Skin epidermis (tissue), 12 donors: ENCODE measurements at regions not wholly inside any gene's neighbourhood (a gene's known extent, or its start where the extent isn't known, plus 50 kb on each side); places are given as distances from the start of the nearest gene placed in this dataset.

Experiments
- H3K27ac ChIP-seq, 21 experiments: fragments of 200-600 bp; sonication (generic) in 11 of 21; one replicate each; pipeline ENCODE4 v1.5.0; 2020; ENCODE audit warnings: mild to moderate bottlenecking in 3 of 21, inconsistent platforms in 2 of 21, moderate library complexity in 2 of 21
- H3K4me3 ChIP-seq, 7 experiments: fragments of 200-600 bp; sonication (generic) in 2 of 7; one replicate each; pipeline ENCODE4 v1.5.0; 2020; ENCODE audit warnings: inconsistent platforms in 2 of 7, mild to moderate bottlenecking in 2 of 7, moderate library complexity in 1 of 7

DNA sequence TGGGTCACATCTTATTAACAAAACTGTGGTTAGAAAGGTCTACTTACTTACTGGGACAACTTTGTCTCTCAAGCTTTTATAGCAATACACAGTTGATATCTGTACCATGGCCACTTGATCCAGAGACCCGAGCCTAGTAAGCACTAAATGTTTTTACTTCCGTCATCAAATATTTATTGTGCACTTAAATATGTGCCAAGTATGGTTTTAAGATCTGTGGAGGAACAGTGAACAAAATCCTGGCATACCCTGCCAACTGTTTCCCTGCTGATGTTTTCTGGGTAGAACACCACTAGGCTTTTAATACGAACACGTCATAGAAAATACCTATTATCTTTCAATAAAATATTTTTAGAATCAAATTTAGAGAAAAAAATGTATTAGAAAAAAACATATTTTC, 574.8 kb downstream of the HACE1 start:
- Histone ChIP-seq H3K4me3 (no peak overlapping the region), H3K27ac (no peak overlapping the region)

DNA sequence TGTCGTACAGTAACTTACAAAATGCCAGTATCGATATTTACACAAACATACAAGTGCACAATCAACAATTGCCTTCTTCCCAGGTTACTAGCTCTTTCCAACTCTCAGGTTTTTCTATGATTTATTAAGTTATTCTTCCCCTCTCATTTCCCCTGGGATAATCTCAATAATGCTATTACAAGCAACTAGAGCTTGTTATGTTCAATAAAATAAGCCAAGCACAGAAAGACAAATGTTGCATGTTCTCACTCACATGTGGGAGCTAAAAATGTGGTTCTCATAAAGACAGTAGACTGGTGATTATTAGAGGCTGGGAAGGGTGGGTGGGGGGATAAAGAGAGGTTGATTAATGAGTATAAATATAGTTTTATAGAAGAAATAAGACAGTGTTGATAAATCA, 577.1 kb downstream of the HACE1 start:
- no peak overlapping the region for H3K4me3 ChIP-seq
- H3K27ac ChIP-seq, result no peak overlapping the region

DNA sequence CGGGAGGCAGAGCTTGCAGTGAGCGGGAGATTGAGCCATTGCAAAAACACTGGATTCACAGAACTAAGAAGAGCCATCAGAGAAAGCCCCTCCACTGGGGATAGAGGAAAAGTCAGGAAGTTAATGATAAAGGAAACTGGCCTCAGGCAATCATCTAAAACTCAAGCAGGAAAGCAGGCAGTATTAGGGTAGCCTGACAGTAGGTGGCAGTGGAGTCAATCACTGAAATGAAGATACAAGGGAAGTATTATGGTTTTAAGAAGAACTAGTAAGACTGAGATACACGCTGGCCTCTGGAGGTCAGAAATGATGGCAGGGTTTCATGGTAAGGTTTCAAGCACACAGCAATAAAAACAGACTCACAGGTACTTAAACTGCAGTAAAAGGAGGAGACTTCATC, 578.3 kb downstream of the HACE1 start:
- Histone ChIP-seq H3K4me3 (no peak overlapping the region), H3K27ac (no peak overlapping the region)

DNA sequence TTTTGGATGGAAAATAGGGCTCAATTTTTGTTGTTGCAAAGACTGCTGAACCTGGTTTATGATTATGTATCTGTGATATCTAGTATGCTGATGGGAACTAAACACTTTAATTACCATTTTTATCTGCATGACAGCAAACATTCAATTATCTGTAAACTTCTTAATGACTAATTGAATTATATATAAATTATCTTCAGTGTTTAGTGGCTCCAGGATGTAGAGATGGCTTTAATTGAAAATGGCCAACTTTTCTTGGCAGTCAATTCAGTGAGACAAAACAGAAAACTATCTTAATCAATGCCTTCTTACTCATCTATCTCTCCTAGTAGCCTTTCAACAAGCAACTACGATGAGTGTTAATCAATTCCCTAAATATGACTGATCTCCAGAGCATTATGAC, 591.3 kb downstream of the HACE1 start:
- Histone ChIP-seq H3K4me3 (no peak overlapping the region), H3K27ac (no peak overlapping the region)

DNA sequence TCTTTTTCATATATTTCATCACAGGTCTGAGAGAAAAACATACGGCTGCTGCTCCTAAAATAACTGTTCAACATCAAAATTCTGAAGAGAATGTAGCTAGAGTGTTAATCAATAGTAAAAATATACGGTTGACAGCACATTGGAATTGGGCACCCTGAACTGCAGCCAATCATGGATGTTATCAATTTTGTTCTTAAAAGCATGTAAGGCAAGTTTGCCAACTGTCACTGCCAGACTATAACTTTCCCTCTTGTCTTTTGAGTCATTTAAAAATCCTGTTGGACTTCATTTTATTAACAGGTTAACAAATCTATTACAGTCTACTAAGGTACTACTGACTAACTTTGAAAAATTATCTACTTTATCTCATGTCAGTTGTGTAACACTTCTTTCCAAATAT, 592.8 kb downstream of the HACE1 start:
- Histone ChIP-seq H3K4me3 (no peak overlapping the region), H3K27ac (no peak overlapping the region)

DNA sequence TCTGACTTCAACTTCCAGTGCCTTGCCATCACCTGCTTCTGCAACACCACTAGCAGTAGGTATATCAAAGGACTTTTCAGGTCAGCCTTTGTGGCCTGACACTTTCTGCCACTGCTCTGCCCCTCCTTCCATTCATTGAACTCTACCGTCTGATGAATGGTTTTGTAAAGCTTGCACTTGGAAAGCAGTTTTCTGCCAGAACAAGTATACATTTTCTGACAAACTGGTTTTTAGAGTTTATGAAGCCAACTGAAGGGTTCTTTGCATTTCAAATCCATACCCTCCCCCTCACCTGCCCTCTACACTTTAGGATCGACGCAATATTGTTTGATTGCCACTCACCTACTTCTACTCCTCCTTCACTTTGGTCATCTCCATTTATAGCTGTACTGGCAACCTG, 603.1 kb downstream of the HACE1 start:
- H3K4me3 ChIP-seq, result no peak overlapping the region
- no peak overlapping the region for H3K27ac ChIP-seq

DNA sequence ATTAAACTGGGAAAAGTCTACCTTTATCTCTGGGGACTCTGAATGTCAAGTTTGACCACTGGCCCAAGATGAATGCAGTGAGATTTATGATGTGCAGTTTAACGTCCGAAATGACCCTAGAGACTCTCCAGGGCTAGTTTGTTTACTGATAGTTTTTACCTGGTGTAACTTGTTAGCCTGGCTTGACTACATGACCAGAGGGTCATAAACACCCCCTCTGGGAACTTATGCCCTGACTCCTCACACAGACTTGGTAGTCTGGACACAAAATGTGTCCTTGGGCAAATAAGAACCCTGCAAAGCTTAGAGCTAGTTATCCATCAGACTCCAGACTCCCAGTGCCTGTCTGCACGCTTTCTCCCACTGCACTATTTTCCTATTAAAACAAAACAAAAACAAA, 606.5 kb downstream of the HACE1 start:
- Histone ChIP-seq H3K27ac (no peak overlapping the region), H3K4me3 (no peak overlapping the region)

DNA sequence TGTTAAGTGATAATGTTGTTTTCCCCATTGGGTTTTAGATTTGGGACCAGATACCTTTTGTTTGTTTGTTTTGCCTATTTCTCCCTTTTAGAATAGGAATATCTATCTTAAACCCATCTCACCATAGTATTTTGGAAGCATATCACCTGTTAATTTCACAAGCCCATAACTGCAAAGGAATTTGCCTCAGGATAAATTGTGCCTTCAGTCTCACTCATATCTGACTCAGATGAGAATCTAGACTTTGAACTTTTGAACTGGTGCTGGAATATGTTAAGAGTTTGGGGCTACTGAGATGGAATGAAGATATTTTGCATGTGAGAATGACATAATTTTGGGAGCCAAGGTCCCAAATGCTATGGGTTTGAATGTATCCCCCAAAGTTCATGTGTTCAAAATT, 607.4 kb downstream of the HACE1 start:
- no peak overlapping the region for H3K27ac ChIP-seq

DNA sequence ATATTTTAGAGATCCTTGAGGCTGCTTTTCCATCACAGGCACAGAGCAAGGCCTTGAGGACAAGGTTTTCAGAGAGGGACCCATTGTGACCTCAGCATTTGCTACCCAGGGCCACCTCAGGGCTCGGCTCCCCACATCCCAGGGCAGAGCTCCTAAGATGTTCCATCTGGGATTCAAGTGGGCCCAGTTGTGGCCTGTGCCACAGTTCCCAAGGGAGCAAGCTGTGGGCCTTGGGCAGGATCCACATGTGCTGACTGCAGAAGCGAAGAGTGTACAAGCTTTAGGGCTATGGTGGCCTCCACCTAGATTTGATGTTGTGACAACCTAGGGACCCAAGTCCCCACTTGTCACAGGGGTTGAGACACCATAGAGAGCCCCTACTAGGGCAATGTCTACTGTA, 608.1 kb downstream of the HACE1 start:
- Histone ChIP-seq H3K4me3 (no peak overlapping the region), H3K27ac (no peak overlapping the region)

More for the DNA sequence above, 607.4 kb downstream of the HACE1 start:
- no peak overlapping the region for H3K4me3 ChIP-seq

DNA sequence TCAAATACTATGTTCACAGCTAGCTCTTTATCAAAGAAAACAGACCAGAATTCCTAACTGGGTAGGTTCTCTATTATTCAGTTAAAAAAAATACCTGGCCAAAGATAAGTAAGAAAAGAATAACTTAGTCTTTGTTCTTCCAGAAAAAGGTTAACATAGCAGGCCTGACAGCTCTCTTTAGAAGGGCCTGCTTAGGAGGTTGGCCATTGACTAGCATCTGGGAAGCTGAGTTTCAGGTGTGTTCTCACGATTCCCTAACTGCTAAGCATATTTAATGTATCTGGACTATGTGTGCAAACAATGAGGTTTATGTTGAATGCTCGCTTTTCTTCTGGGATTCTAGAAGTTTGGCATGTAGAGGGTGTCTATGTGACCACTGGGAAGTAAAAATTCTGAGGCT, 618.9 kb downstream of the HACE1 start:
- Histone ChIP-seq H3K27ac (no peak overlapping the region), H3K4me3 (no peak overlapping the region)

DNA sequence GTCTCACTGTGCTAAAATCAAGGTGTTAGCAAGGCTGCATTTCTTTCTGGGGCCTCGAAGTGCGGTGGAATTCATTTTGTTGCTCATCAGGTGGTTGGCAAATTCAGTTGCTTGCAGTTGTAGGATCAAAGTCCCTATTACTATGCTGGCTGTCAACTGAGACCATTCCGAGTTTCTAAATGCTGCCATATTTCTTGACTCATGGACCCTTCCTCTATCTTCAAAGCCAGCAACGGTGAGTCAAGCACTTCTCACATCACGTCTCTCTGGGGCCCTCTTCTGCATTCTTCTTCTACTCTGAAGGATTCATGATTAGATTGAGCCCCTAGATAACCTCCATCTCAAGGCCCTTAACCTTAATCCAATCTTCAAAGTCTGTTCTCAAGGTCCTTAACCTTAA, 619.7 kb downstream of the HACE1 start:
- H3K27ac ChIP-seq, result no peak overlapping the region

DNA sequence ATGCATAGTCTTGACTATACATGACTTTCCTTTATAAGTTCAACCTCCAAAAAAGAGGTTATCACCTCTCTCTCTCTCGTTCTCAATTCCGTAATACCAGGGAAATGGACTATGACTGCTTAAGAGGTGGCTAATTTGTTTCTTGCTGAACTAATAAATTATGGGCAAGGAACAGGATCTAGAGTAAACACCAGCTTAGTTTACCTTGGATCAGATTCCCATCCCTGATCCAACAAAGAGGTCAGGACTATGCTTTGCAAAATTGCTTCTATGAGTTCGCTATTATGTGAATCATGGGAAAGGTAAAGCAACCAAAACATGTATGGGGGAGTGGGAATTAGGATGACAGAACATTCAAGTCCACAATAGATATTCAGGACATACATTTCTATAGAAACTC, 630.7 kb downstream of the HACE1 start:
- Histone ChIP-seq H3K27ac (no peak overlapping the region), H3K4me3 (no peak overlapping the region)

More for the DNA sequence above, 619.7 kb downstream of the HACE1 start:
- no peak overlapping the region for H3K4me3 ChIP-seq

DNA sequence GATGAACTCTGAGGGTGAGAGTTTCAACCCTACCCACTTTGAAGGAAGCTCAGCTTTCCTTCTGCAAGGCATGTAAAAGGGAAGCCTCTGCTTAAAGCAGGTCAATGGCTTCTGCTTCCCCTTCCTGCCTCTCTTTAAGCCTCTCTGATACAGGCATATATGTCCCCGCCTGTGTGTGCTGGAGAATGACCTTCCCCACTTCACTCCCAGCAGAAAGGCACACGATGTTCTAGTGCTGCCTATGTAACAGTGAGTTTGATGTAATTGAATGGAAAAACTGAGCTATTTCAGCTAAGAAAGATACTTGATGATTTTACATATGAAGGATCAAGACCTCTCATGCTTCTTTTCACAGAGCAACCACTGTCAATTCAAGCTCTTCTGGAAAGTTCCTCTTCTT, 632.2 kb downstream of the HACE1 start:
- Histone ChIP-seq H3K27ac (no peak overlapping the region), H3K4me3 (no peak overlapping the region)

DNA sequence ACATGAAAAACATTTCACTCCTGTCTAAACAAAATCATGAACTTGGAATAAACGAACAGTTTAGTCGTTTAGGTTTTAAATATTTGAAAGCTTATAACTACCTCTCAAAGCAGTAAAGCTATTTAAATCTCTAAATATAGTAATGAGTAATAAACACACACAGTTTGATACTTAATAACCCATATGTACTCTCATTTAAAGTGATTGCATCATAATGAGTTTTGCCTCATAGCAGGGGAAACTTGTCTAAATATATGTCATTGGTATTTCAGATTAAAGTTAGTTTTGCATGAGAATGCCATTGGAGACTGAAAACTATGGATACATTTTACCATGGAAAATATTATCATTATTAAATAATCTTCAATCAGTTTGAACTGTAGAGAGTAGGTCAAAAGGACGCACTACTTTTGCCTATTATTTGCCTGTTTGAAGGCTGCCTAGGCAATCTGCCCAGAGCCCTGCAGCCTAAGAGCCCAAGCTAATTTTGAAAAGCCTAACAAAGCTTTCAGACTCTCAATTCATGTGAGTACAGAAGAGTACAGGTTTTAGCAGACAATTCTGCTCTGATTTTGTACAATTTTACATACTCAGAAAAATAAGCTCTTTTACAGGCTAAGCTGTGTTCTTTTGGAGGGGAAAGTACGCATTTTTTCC, 632.8 kb downstream of the HACE1 start:
- Histone ChIP-seq H3K4me3 (no peak overlapping the region), H3K27ac (no peak overlapping the region)

DNA sequence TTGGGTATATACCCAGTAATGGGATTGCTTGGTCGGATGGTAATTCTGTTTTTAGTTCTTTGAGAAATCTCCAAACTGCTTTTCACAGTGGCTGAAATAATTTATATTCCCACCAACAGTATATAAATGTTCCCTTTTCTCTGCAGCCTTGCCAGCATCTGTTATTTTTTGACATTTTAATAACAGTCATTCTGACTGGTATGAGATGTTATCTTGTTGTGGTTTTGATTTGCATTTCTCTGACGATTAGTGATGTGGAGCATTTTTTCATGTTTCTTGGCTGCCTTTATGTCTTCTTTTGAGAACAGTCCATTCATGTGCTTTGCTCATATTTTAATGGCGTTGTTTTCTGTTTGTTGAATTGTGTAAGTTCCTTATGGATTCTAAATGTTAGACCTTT, 641.6 kb downstream of the HACE1 start:
- Histone ChIP-seq H3K4me3 (no peak overlapping the region), H3K27ac (no peak overlapping the region)

DNA sequence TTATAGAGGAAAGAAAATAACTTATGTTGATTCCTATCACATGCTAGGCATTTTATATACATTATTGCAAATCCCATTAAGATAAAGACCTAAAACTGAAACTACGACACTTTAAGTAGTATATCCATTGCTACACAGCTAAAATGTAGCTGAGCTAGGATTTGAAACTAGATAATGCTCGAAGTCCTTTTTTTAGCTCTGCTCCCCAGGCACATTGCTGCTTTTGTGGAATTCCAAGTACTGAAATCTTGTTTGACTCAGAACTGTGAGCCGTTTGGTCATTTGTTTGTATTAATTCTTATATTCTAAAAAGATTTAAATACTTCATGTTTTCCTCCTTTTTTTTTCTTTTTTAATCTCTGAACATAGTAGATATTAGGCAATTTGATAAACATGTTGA, 644.8 kb downstream of the HACE1 start:
- Histone ChIP-seq H3K4me3 (no peak overlapping the region), H3K27ac (no peak overlapping the region)

DNA sequence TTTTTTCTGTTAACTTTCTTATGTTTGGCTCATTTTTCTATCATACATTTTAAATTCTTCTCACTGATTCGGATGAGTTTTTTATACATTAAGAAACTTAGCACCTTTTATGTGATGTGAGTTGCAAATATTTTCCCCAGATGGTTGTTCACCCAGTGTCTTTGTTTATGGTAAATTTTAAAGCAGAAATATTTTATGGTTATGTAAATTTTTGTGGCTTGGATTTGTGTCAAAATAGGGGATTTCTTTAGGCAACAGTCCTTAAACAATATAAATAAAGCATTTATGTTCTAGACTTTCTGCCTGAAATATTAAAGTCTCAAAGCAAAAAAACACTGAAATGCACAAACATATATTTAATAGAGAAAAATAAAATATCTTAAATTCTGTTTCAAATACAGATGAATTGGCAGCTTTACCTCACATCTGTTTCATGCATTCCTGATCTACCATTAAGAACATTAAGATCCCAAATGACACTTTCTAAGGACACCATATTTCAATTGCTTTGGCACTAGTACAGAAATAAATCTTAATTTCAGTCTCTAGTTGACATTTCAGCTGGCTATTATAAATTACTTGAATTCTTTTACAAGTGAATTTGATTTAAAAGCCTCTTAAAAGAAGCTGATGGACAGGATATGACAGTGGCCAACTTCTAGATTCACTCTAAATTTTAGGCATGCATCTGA, 646.6 kb downstream of the HACE1 start:
- Histone ChIP-seq H3K27ac (no peak overlapping the region), H3K4me3 (no peak overlapping the region)

DNA sequence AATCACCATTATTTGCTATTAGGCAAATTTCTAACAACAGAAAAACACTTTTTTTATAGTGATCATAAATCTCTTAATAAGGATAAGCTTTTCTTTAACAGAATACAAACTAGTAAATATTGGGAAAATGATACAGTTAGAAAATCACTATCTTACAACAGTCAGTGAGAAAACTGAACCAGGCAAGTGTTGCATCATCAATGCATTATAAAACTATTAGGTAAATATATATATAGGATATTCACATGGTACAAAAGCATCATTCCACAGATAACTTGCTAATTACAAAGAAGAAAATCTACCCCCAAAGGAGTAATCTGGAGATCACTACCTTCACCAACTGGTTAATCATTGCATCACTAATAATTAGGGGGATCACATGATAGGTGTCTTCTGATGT, 652.1 kb downstream of the HACE1 start:
- H3K4me3 ChIP-seq, result no peak overlapping the region

DNA sequence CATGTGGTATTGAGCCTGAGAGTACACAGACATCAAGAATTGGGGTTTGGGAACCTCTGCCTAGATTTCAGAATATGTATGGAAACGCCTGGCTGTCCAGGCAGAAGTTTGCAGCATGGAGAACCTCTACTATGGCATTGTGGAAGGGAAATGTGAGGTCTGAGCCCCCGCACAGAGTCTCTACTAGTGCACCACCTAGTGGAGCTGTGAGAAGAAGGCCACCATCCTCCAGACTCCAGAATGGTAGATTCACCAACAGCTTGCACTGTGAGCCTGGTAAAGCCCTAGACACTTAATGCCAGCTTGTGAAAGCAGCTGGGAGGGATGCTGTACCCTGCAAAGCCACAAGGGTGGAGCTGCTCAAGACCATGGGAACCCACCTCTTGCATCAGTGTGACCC, 658.2 kb downstream of the HACE1 start:
- Histone ChIP-seq H3K27ac (no peak overlapping the region), H3K4me3 (no peak overlapping the region)

More for the DNA sequence above, 652.1 kb downstream of the HACE1 start:
- no peak overlapping the region for H3K27ac ChIP-seq

DNA sequence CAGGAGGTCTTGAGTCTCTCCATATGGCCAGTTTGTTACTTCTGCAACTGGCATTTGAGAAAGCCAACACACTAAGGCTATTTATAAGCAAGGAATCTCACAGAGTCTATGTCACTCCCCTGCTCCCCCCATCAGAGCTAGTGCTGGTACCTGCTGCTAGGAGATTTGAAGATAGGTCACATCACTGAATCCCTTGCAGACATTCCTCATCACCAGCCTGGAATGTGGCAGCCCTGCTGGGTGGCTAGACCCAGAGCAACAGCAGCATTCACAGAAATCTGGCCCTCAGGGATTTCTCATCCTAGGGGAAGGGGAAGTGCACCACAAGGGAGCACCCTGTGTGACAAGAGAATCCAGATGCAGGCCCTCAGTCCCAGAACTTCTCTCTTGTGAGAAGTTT, 672.1 kb downstream of the HACE1 start:
- no peak overlapping the region for H3K4me3 ChIP-seq
- H3K27ac ChIP-seq, result no peak overlapping the region

DNA sequence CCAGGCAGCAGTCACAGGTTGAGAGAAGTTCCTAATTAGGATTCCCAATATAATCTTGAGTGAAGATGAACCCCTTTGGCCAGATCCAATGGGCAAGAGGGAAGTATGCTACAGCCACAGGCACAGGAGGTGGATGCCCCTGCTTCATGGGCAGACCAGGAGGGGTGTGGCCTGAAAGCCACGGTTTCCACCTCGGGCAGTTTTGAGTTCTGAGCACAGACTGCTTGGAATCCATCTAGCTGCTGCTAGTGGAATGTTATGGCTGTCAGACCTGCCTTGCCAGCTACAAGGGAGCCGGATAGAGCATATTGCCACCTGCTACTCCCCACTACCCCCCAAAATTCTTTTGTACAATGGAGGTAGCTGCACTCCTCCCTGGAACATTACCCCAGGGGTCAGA, 672.9 kb downstream of the HACE1 start:
- H3K27ac ChIP-seq, result no peak overlapping the region
- no peak overlapping the region for H3K4me3 ChIP-seq
